Adipocyte (in vitro differentiated cells): ENCODE measurements at regions not wholly inside any gene's neighbourhood (a gene's known extent, or its start where the extent isn't known, plus 50 kb on each side); places are given as distances from the start of the nearest gene placed in this dataset.
"Not testable (repeated sequence)": the region's sequence is repeated elsewhere in the genome, so short reads cannot be mapped to it uniquely, and the experiment has no call there.

Experiments used
- DNase-seq: peaks from one replicate; pipeline ENCODE4 v3.0.0-alpha.2; 2015; ENCODE audit warnings: low read depth
- H3K27me3 ChIP-seq: replicated peaks from 2 replicates; pipeline ENCODE4 v1.7.0; 2013; ENCODE audit warnings: mild to moderate bottlenecking, low read length, moderate library complexity; ENCODE audit not compliant: control insufficient read depth, insufficient read depth
- H3K36me3 ChIP-seq: 2 replicates; pipeline ENCODE4 v1.7.0; 2013; ENCODE audit warnings: low read length, mild to moderate bottlenecking, moderate library complexity; ENCODE audit not compliant: control insufficient read depth, insufficient read depth, severe bottlenecking
- H3K4me1 ChIP-seq: 2 replicates; pipeline ENCODE4 v1.7.0; 2013; ENCODE audit warnings: mild to moderate bottlenecking, low read length, moderate library complexity; ENCODE audit not compliant: control insufficient read depth, insufficient read depth
- H3K4me3 ChIP-seq: 2 replicates; pipeline ENCODE4 v1.7.0; 2013; ENCODE audit warnings: mild to moderate bottlenecking, low read length, moderate library complexity
- H3K9ac ChIP-seq: 2 replicates; pipeline ENCODE4 v1.7.0; 2013; ENCODE audit warnings: mild to moderate bottlenecking, low read length, moderate library complexity
- H3K9me3 ChIP-seq: 2 replicates; pipeline ENCODE4 v1.7.0; 2013; ENCODE audit warnings: mild to moderate bottlenecking, low read length, moderate library complexity; ENCODE audit not compliant: control insufficient read depth

- Histone ChIP-seq H3K27me3 (no peaks in the 10 kb centered on the region), H3K36me3 (no peaks in the 10 kb centered on the region), H3K4me1 (no peaks in the 10 kb centered on the region), H3K9me3 (no peaks in the 10 kb centered on the region), H3K9ac (no peak overlapping the region), H3K4me3 (no peak overlapping the region)
- peak; percentile 35 for DNase-seq
Observed at GRCh38 chr5:155700333-155700732, 626.6 kb upstream of the SGCD start.

DNA sequence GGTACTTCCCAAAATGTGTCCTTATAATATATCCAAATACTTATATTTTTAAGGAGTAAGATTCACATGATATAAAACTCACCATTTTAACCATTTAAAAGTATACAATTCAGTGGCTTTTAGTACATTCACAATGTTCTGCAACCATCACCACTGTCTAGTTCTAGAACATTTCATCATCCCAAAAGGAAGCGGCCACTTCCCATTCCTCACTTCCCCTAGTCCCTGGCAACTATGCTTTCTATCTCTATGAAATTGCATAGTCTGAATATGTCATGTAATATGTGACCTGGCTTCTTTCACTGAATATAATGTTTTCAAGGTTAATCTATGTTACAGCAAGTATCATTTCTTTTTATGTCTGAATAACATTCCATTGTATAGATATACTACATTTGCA lies 615.1 kb upstream of the SGCD start:
- Histone ChIP-seq H3K9ac (no peak overlapping the region), H3K4me1 (no peaks in the 10 kb centered on the region), H3K4me3 (no peak overlapping the region), H3K36me3 (no peaks in the 10 kb centered on the region), H3K9me3 (no peaks in the 10 kb centered on the region), H3K27me3 (no peaks in the 10 kb centered on the region)
- DNase-seq: no peak

DNA sequence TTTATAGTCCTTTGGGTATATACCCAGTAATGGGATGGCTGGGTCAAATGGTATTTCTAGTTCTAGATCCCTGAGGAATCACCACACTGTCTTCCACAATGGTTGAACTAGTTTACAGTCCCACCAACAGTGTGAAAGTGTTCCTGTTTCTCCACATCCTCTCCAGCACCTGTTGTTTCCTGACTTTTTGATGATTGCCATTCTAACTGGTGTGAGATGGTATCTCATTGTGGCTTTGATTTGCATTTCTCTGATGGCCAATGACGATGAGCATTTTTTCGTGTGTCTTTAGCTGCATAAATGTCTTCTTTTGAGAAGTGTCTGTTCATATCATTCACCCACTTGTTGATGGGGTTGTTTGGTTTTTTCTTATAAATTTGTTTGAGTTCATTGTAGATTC lies 612.5 kb upstream of the SGCD start:
- H3K36me3 ChIP-seq, H3K9me3 ChIP-seq, H3K4me1 ChIP-seq, DNase-seq, H3K4me3 ChIP-seq, H3K27me3 ChIP-seq, H3K9ac ChIP-seq: not testable (repeated sequence)

GRCh38 chr5:155726267-155726666 lies 600.7 kb upstream of the SGCD start:
- H3K27me3 ChIP-seq: peaks cover 43% of the 10 kb centered on the region

DNA sequence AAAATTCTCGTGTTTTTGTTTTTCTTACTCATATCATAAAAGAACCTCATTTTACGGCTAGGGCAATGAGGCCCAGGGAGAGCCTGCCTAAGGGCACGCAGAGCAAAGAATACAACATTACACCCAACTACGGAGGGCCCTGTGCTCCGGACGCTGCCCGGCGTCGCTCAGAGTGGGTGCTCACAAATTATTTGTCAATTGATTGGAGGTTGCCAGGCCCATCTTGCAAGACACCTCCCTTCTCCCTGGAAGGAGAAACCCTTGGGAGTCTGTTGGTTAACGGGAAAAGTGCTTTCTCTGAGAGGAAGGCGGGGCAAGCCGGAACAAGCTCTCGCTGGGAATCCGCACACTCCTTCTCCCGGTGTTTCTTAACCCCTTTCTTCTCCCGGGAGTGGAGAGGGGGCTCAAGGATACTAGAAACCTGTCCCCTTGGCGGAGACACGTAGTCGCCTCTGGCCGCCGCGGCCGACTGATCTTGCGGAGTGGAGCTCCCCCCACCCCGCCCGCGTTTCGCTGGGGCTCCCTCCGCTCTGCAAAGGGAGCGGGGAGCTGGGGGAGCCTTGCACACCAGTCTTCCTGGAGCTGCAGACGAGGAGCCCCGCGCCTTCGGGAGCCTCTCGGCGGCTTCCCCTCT lies 599.3 kb upstream of the SGCD start:
- Histone ChIP-seq H3K4me3 (peak overlapping the region; percentile 64), H3K9me3 (peaks cover 3% of the 10 kb centered on the region), H3K27me3 (peaks cover 48% of the 10 kb centered on the region), H3K36me3 (no peaks in the 10 kb centered on the region), H3K4me1 (peaks cover 4% of the 10 kb centered on the region), H3K9ac (no peak overlapping the region)
- DNase-seq: no peak

More at GRCh38 chr5:155726267-155726666, 600.7 kb upstream of the SGCD start:
- Histone ChIP-seq H3K36me3 (no peaks in the 10 kb centered on the region), H3K4me1 (peaks cover 4% of the 10 kb centered on the region), H3K9me3 (peaks cover 3% of the 10 kb centered on the region), H3K4me3 (no peak overlapping the region), H3K9ac (no peak overlapping the region)
- peak; percentile 71 for DNase-seq

GRCh38 chr5:155728146-155728856 lies 598.7 kb upstream of the SGCD start:
- DNase-seq: peak; percentile 87
- Histone ChIP-seq H3K36me3 (no peaks in the 10 kb centered on the region), H3K4me1 (peaks cover 4% of the 10 kb centered on the region), H3K4me3 (peak overlapping the region; percentile 66), H3K9me3 (peaks cover 3% of the 10 kb centered on the region), H3K9ac (no peak overlapping the region), H3K27me3 (peaks cover 48% of the 10 kb centered on the region)

DNA sequence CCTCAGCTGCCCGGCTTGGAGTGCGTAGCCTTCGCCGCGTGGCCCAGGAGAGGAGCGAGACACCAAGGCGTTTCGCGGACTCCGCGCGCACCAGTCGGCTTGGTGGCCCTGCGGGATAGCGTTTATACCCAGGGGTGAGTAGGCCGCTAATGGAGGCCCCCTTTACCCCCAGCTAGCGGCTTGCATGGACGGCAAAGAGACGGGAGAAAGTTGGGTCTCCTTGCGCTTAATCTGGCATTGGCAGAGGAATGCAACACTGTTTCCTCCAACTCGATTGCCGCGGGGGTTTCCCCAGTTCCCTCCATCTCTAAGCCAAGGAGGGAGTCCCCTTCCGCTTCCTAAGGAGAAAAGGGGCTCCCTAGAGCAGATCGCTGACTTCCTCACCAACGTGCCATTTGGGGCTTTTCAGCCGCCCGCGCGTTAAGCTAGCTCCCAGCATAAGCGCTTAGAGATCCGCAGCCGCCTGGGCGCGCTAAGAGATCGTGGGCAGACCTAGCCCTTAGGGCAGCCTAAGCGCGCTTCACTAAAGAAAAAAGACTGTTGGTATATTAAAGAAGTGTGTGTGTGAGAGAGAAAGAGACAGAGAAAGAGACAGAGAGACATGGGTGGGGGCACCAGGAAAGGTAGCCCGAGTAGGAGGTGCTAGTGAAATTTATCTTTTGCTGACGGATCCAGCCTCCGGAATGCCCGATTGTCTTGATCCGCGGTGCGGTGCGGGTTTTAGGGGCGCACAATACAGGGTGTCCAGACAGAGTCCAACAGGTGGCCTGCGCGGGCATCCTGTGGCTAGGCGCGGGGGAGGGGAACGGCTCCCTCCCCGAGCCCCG lies 597.9 kb upstream of the SGCD start:
- DNase-seq: peak; percentile 31
- Histone ChIP-seq H3K27me3 (peaks cover 48% of the 10 kb centered on the region), H3K4me1 (peaks cover 4% of the 10 kb centered on the region), H3K36me3 (no peaks in the 10 kb centered on the region), H3K4me3 (peak overlapping the region; percentile 66), H3K9ac (no peak overlapping the region), H3K9me3 (peaks cover 3% of the 10 kb centered on the region)

DNA sequence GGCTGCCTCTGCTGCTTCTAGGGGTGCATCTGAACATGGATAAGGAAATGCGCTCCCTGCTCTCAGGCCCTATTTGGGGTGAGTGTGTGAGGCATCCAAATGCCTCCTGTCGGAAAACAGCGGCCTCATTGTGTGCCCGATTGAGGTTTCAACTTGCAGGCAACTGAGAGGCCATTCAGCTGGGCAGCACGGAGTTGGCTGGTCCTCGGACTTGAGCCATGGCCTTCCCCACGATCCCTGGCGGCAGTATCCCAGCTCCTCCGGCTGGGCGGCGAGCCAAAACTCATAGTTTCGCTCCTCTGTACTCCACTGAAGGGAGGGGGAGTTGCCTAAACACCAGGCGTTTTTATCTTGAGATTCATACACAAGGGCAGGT lies 597.3 kb upstream of the SGCD start:
- Histone ChIP-seq H3K9me3 (peaks cover 3% of the 10 kb centered on the region), H3K36me3 (no peaks in the 10 kb centered on the region), H3K4me1 (peaks cover 4% of the 10 kb centered on the region), H3K27me3 (peaks cover 48% of the 10 kb centered on the region), H3K4me3 (no peak overlapping the region), H3K9ac (no peak overlapping the region)
- peak; percentile 17 for DNase-seq

- Histone ChIP-seq H3K36me3 (no peaks in the 10 kb centered on the region), H3K27me3 (peaks cover 30% of the 10 kb centered on the region)
Observed at GRCh38 chr5:155732587-155733376, 594.2 kb upstream of the SGCD start.

DNA sequence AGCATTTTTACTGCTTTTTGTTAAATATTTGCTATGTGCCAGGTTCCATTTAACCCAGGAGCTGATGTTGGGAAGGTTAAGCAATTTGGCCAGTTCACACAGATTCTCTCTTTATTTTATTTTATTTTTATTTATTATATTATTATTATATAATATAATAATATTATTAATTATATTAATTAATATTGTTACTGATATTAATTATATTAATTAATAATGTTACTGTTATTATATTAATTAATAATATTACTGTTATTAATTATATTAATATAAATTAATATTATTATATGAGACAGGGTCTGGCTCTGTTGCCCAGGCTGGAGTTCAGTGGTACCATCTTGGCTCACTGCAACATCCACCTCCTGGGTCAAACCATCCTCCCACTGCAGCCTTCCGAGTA lies 593.0 kb upstream of the SGCD start:
- peaks cover 26% of the 10 kb centered on the region for H3K27me3 ChIP-seq
- no peak overlapping the region for H3K4me3 ChIP-seq
- H3K36me3 ChIP-seq: no peaks in the 10 kb centered on the region
- DNase-seq: no peak
- no peaks in the 10 kb centered on the region for H3K9me3 ChIP-seq
- H3K9ac ChIP-seq: no peak overlapping the region
- H3K4me1 ChIP-seq: peaks cover 1% of the 10 kb centered on the region

More at GRCh38 chr5:155732587-155733376, 594.2 kb upstream of the SGCD start:
- DNase-seq: no peak
- Histone ChIP-seq H3K4me1 (peaks cover 4% of the 10 kb centered on the region), H3K4me3 (no peak overlapping the region), H3K9me3 (no peaks in the 10 kb centered on the region), H3K9ac (no peak overlapping the region)

DNA sequence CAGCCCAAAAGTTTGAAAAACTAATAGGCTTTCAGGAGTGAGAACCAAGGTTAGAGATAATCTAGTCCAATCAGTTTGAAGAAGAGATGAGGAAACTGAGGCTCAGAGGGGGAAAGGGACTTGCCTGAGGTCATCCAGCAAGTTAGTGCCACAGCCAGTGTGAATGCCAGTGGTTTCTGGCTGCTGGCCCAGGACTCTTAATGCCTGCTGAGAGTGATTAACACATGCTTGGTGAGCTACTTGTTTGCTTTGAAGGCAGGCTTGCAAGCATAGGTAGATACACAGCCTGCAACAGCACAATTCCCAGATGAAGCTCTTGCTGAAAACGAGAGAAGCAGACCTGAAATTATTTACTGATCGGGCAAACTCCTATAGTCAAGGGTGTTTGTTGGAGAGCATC lies 591.6 kb upstream of the SGCD start:
- H3K36me3 ChIP-seq: no peaks in the 10 kb centered on the region
- H3K4me1 ChIP-seq: no peaks in the 10 kb centered on the region
- no peaks in the 10 kb centered on the region for H3K9me3 ChIP-seq
- H3K4me3 ChIP-seq: no peak overlapping the region
- DNase-seq: no peak
- no peak overlapping the region for H3K9ac ChIP-seq
- H3K27me3 ChIP-seq: peaks cover 12% of the 10 kb centered on the region
